H1 (cell line): ENCODE measurements at regions not wholly inside any gene's neighbourhood (a gene's known extent, or its start where the extent isn't known, plus 50 kb on each side); places are given as distances from the start of the nearest gene placed in this dataset.

Experiments used
- ATF2 ChIP-seq: IDR thresholded peaks from 2 replicates; pipeline ENCODE4 v1.6.1; 2012; ENCODE audit warnings: low read length, inconsistent platforms
- RBBP5 ChIP-seq: IDR thresholded peaks from 2 replicates; pipeline ENCODE4 v1.7.1; 2012; ENCODE audit warnings: low read depth, mild to moderate bottlenecking, inconsistent platforms, low read length, moderate library complexity, borderline replicate concordance
- SAP30 ChIP-seq: fragments of 300-600 bp; sonication (generic); IDR thresholded peaks from 2 replicates; pipeline ENCODE4 v1.7.1; 2012; ENCODE audit warnings: low read length, moderate library complexity, mild to moderate bottlenecking, inconsistent platforms; ENCODE audit not compliant: insufficient read depth, insufficient replicate concordance
- ZNF274 ChIP-seq: IDR thresholded peaks from 2 replicates; pipeline ENCODE4 v1.7.0; 2012; ENCODE audit warnings: low read length, borderline replicate concordance; ENCODE audit errors: extremely low read depth

GRCh38 chr9:1768561-1768960 lies 246.6 kb upstream of the SMARCA2 start (continued):
- TF ChIP-seq ATF2 (no peak), RBBP5 (no peak), SAP30 (no peak), ZNF274 (no peak)
